CD8-positive, alpha-beta memory T cell (primary cell): ENCODE measurements at regions not wholly inside any gene's neighbourhood (a gene's known extent, or its start where the extent isn't known, plus 50 kb on each side); places are given as distances from the start of the nearest gene placed in this dataset.
"Not testable (repeated sequence)": the region's sequence is repeated elsewhere in the genome, so short reads cannot be mapped to it uniquely, and the experiment has no call there.

ENCODE experiments used
- CTCF ChIA-PET: fragments of 350-600 bp; sonication (Branson Sonifier 250); formaldehyde crosslinking; loops from one replicate; lab custom pipeline; 2021; ENCODE audit warnings: antibody characterized with exemption; lab: Charles Lee
- POLR2A ChIA-PET: fragments of 350-600 bp; sonication (Branson Sonifier 250); formaldehyde crosslinking; loops from one replicate; lab custom pipeline; 2021; ENCODE audit warnings: antibody characterized with exemption; lab: Charles Lee
- DNase-seq, 5 donors: peaks; one replicate each; pipeline versions ENCODE4 v3.0.0 to v3.0.0-alpha.2; 2020 to 2022; ENCODE audit warnings: mixed read lengths in 1 of 5
- H3K27ac ChIP-seq: one replicate; pipeline ENCODE4 v1.7.0; 2013; ENCODE audit warnings: low read depth, mild to moderate bottlenecking, low read length, moderate library complexity
- H3K27me3 ChIP-seq: 2 replicates; pipeline ENCODE4 v1.7.0; 2013; ENCODE audit warnings: low read length, mild to moderate bottlenecking; ENCODE audit not compliant: insufficient read depth, poor library complexity, severe bottlenecking
- H3K36me3 ChIP-seq: 2 replicates; pipeline ENCODE4 v1.7.0; 2013; ENCODE audit warnings: mild to moderate bottlenecking, low read length, moderate library complexity; ENCODE audit not compliant: insufficient read depth
- H3K4me1 ChIP-seq: 2 replicates; pipeline ENCODE4 v1.7.0; 2013; ENCODE audit warnings: mild to moderate bottlenecking, low read length, moderate library complexity; ENCODE audit not compliant: insufficient read depth
- H3K4me3 ChIP-seq: 2 replicates; pipeline ENCODE4 v1.7.0; 2013; ENCODE audit warnings: mild to moderate bottlenecking, low read length
- H3K9me3 ChIP-seq: 2 replicates; pipeline ENCODE4 v1.7.0; 2013; ENCODE audit warnings: mild to moderate bottlenecking, low read length
- H3K27ac Mint-ChIP-seq, 8 donors: one replicate each; pipeline ENCODE4 v1.8.0; 2020 to 2021; ENCODE audit warnings: mixed read lengths in 8 of 8, mild to moderate bottlenecking in 6 of 8, inconsistent platforms in 3 of 8, moderate library complexity in 3 of 8
- H3K27me3 Mint-ChIP-seq, 2 donors: one replicate each; pipeline ENCODE4 v1.8.0; 2020 to 2021; ENCODE audit warnings: mixed read lengths in 2 of 2, mild to moderate bottlenecking in 1 of 2, moderate library complexity in 1 of 2
- H3K36me3 Mint-ChIP-seq, 3 donors: one replicate each; pipeline ENCODE4 v1.8.0; 2020 to 2021; ENCODE audit warnings: mixed read lengths in 3 of 3, inconsistent platforms in 1 of 3, mild to moderate bottlenecking in 1 of 3
- H3K4me1 Mint-ChIP-seq, 3 donors: one replicate each; pipeline ENCODE4 v1.8.0; 2020 to 2021; ENCODE audit warnings: mixed read lengths in 3 of 3, inconsistent platforms in 1 of 3, mild to moderate bottlenecking in 1 of 3
- H3K4me3 Mint-ChIP-seq, 7 donors: one replicate each; pipeline ENCODE4 v1.8.0; 2020 to 2021; ENCODE audit warnings: mixed read lengths in 7 of 7, mild to moderate bottlenecking in 6 of 7, moderate library complexity in 4 of 7, inconsistent platforms in 2 of 7
- H3K9me3 Mint-ChIP-seq, 5 donors: one replicate each; pipeline ENCODE4 v1.8.0; 2020 to 2022; ENCODE audit warnings: mixed read lengths in 5 of 5, mild to moderate bottlenecking in 3 of 5, moderate library complexity in 2 of 5, inconsistent platforms in 1 of 5

- H3K9me3 Mint-ChIP-seq: no peaks in the 10 kb centered on the region
- H3K4me3 Mint-ChIP-seq: no peak overlapping the region
- H3K4me1 ChIP-seq: no peaks in the 10 kb centered on the region
- H3K4me3 ChIP-seq: no peak overlapping the region
- no peak overlapping the region for H3K27ac Mint-ChIP-seq
- no peaks in the 10 kb centered on the region for H3K4me1 Mint-ChIP-seq
- no peak overlapping the region for H3K27ac ChIP-seq
- peaks cover 2 to 12% of the 10 kb centered on the region in 2 donors for H3K27me3 Mint-ChIP-seq
- H3K36me3 ChIP-seq: no peaks in the 10 kb centered on the region
- no peak for DNase-seq
- CTCF ChIA-PET: no interaction called here
- H3K9me3 ChIP-seq: no peaks in the 10 kb centered on the region
- POLR2A ChIA-PET: no interaction called here
- H3K27me3 ChIP-seq: no peaks in the 10 kb centered on the region
- no peaks in the 10 kb centered on the region for H3K36me3 Mint-ChIP-seq
These were observed 76.7 kb upstream of the SYT9 start for GRCh38 chr11:7175007-7175406.

GRCh38 chr11:7186190-7186589 is 65.5 kb upstream of the SYT9 start:
- H3K27ac Mint-ChIP-seq: no peak overlapping the region
- no peaks in the 10 kb centered on the region for H3K36me3 Mint-ChIP-seq
- H3K4me3 Mint-ChIP-seq: no peak overlapping the region
- H3K36me3 ChIP-seq: no peaks in the 10 kb centered on the region
- H3K9me3 ChIP-seq: no peaks in the 10 kb centered on the region
- POLR2A ChIA-PET: no interaction called here
- H3K4me3 ChIP-seq: no peak overlapping the region
- peaks cover 1 to 10% of the 10 kb centered on the region in 2 donors for H3K27me3 Mint-ChIP-seq
- peaks cover 0 to 17% (median 7%) of the 10 kb centered on the region in 5 donors for H3K9me3 Mint-ChIP-seq
- no peak overlapping the region for H3K27ac ChIP-seq
- H3K4me1 Mint-ChIP-seq: no peaks in the 10 kb centered on the region
- H3K4me1 ChIP-seq: no peaks in the 10 kb centered on the region
- CTCF ChIA-PET: no interaction called here
- no peaks in the 10 kb centered on the region for H3K27me3 ChIP-seq
- DNase-seq: no peak

- H3K4me1 ChIP-seq: no peaks in the 10 kb centered on the region
- no peak overlapping the region for H3K4me3 ChIP-seq
- no peak for DNase-seq
- Mint-ChIP-seq H3K36me3 (no peaks in the 10 kb centered on the region), H3K27me3 (peaks cover 1 to 10% of the 10 kb centered on the region in 2 donors), H3K4me3 (no peak overlapping the region), H3K9me3 (peaks cover 0 to 17% (median 6%) of the 10 kb centered on the region in 5 donors), H3K4me1 (no peaks in the 10 kb centered on the region), H3K27ac (no peak overlapping the region)
- H3K27ac ChIP-seq: no peak overlapping the region
- ChIA-PET CTCF (no interaction called here), POLR2A (no interaction called here)
- no peaks in the 10 kb centered on the region for H3K36me3 ChIP-seq
- no peaks in the 10 kb centered on the region for H3K9me3 ChIP-seq
- no peaks in the 10 kb centered on the region for H3K27me3 ChIP-seq
These were observed 65.0 kb upstream of the SYT9 start for GRCh38 chr11:7186676-7187075.

- H3K27ac Mint-ChIP-seq, H3K4me3 ChIP-seq, H3K36me3 ChIP-seq, H3K27me3 ChIP-seq, CTCF ChIA-PET, H3K27ac ChIP-seq, H3K9me3 Mint-ChIP-seq, H3K4me3 Mint-ChIP-seq, H3K36me3 Mint-ChIP-seq, DNase-seq, POLR2A ChIA-PET, H3K9me3 ChIP-seq, H3K4me1 ChIP-seq, H3K4me1 Mint-ChIP-seq, H3K27me3 Mint-ChIP-seq: not testable (repeated sequence)
These were observed 58.9 kb upstream of the SYT9 start for GRCh38 chr11:7192785-7193184.

GRCh38 chr11:7196396-7197146 is 55.1 kb upstream of the SYT9 start:
- Histone ChIP-seq H3K4me3 (no peak overlapping the region), H3K27me3 (no peaks in the 10 kb centered on the region), H3K36me3 (no peaks in the 10 kb centered on the region), H3K27ac (no peak overlapping the region), H3K4me1 (no peaks in the 10 kb centered on the region), H3K9me3 (no peaks in the 10 kb centered on the region)
- POLR2A ChIA-PET: no interaction called here
- CTCF ChIA-PET: no interaction called here
- DNase-seq: no peak
- no peak overlapping the region for H3K4me3 Mint-ChIP-seq
- H3K36me3 Mint-ChIP-seq: no peaks in the 10 kb centered on the region
- peaks cover 4 to 6% of the 10 kb centered on the region in 2 donors for H3K27me3 Mint-ChIP-seq
- H3K4me1 Mint-ChIP-seq: no peaks in the 10 kb centered on the region
- H3K9me3 Mint-ChIP-seq: no peaks in the 10 kb centered on the region
- no peak overlapping the region for H3K27ac Mint-ChIP-seq

- no peak overlapping the region for H3K4me3 ChIP-seq
- Mint-ChIP-seq H3K4me3 (no peak overlapping the region), H3K4me1 (no peaks in the 10 kb centered on the region), H3K27me3 (peaks cover 3 to 4% of the 10 kb centered on the region in 2 donors), H3K9me3 (no peaks in the 10 kb centered on the region), H3K27ac (no peak overlapping the region), H3K36me3 (no peaks in the 10 kb centered on the region)
- DNase-seq: no peak
- H3K4me1 ChIP-seq: no peaks in the 10 kb centered on the region
- ChIA-PET CTCF (no interaction called here), POLR2A (no interaction called here)
- no peaks in the 10 kb centered on the region for H3K36me3 ChIP-seq
- H3K27me3 ChIP-seq: no peaks in the 10 kb centered on the region
- no peaks in the 10 kb centered on the region for H3K9me3 ChIP-seq
- H3K27ac ChIP-seq: no peak overlapping the region
These were observed 54.2 kb upstream of the SYT9 start for GRCh38 chr11:7197469-7197868.
